Stimulated activated naive CD4-positive, alpha-beta T cell (primary cell): ENCODE measurements at regions not wholly inside any gene's neighbourhood (a gene's known extent, or its start where the extent isn't known, plus 50 kb on each side); places are given as distances from the start of the nearest gene placed in this dataset.
"Not testable (repeated sequence)": the region's sequence is repeated elsewhere in the genome, so short reads cannot be mapped to it uniquely, and the experiment has no call there.

ENCODE experiments used
- DNase-seq, 6 experiments: peaks; one replicate each; lab custom pipeline; 2025; lab: John Stamatoyannopoulos, UW

- no peak for DNase-seq
These were observed 456.1 kb upstream of the PROX1 start for GRCh38 chr1:213531369-213532310.

- DNase-seq: no peak
These were observed 454.6 kb upstream of the PROX1 start for GRCh38 chr1:213533125-213533524.

DNA sequence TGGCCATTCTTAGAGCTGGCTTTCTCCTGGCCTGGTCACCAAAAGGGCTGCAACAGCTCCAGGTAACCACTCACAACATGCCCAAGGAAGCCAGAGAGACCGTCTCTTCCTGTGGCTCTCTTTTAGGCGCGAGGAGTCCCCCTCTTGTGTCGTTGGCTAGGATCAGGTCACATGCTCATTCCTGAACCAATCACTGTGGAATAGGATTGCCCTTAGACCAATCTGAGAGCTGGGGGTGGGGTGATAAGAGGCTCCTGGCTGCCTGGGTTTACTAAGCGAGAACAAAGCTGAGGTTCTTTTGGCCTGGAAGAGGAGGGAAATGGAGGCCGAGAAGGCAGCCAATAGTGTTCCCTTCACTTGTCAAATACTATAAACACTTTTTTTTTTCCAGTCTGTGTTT is 452.1 kb upstream of the PROX1 start:
- DNase-seq: no peak

DNA sequence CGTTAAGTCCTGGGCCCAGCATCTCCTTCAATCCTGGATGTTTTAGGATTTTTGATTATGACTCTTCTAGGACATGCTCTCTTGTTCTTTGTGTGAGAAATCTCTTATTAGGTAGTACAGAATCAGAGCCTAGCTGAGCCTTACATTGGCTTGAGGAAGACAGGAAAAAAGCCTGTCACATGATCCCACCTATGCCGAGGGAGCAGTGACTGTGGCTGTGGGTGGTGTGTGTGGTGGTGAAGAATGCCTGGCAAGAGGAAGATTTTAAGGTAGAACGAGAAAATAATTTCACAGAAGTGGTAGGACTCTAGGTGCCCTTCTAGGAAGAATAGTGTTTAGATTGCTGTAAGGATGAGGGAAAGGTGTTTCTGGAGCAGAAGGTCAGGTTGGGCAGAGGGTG is 449.5 kb upstream of the PROX1 start:
- DNase-seq: no peak

DNA sequence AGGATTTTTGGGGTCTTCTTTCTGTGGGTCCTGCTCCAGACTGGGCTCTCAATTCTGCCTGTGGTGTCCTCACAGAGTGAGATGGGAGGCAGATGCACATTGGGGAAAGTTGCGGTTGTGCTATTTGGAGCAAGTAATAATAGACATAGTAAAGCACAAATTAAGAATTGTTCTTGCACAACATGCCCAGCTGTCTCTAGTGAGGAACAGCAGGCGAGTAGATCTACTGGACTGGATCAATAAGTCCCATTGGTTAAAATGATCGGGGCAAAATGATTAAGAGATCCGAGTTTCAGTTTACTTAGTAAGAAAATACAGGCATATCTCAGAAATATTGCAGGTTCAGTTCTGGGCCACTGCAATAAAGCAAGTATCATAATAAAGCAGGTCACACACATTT is 448.3 kb upstream of the PROX1 start:
- no peak for DNase-seq

DNA sequence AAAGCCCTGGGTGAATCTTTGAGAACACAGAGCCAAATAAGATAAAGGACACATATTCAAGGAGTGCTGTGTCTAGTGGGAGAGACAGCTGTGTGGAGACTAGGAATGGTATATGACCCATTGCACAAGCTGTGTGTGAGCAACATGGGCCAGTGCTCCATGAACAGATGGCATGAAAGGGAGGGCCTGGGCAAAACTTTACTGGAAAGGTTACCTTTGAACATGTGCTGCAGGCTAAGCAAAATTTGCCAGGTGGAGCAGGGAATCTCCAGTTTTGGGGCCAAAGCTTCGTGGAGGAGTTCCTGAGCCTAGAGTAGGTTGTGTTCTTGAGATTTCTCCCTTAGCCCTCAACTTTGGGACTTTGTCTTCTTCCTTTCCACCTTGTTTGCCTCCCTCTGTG is 446.1 kb upstream of the PROX1 start:
- DNase-seq: no peak

DNA sequence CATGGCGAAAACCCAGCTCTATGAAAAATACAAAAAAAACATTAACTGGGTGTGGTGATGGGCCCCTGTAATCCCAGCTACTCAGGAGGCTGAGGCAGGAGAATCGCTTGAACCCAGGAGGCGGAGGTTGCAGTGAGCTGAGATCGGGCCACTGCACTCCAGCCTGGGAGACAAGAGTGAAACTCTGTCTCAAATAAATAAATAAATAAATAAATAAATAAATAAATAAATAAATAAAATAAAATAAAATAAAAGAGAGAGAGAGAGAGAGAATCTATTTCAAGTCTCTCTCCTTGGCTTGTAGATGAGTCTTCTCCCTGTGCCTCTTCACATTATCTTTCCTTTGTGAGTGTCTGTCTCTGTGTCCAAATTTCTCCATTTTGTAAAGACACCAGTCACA is 442.6 kb upstream of the PROX1 start:
- not testable (repeated sequence) for DNase-seq

GRCh38 chr1:213549982-213550381 is 437.8 kb upstream of the PROX1 start:
- no peak for DNase-seq

GRCh38 chr1:213550804-213551203 is 437.0 kb upstream of the PROX1 start:
- no peak for DNase-seq

DNA sequence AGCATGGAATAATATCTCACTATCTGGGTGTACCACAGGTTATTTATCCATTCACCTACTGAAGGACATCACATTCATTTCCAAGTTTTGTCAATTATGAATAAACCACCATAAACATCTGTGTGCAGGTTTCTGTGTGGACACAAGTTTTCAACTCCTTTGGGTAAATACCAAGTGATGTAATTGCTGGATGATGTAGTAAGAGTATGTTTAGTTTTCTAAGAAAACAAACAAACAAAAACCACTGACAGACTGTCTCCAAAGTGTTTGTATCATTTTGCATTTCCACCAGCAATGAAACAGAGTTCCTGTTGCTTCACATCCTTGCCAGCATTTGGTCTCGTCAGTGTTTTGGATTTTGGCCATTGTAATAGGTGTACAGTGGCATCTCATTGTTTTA is 435.7 kb upstream of the PROX1 start:
- no peak for DNase-seq

GRCh38 chr1:213560226-213560625 is 427.5 kb upstream of the PROX1 start:
- no peak for DNase-seq

DNA sequence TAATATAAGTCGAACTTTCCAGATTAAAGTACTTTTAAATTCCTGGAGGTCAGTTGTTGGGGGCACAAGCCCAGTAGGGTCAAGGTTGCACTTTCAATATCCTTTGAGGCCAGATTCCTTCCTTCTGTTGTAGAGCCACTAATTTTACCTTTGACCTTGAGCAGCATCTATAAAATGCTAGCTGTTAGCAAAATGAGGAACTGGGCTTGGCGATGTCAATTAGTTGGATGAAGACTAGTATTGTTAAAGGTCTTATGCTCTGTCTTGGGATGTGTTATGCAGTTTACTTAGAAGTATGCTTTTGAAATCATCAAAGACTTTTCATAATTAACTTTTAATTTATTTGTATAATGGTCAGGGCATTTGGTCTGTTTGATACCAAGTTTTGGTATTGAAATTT is 425.9 kb upstream of the PROX1 start:
- no peak for DNase-seq

- DNase-seq: no peak
These were observed 423.5 kb upstream of the PROX1 start for GRCh38 chr1:213564215-213564659.

GRCh38 chr1:213568929-213569815 is 418.6 kb upstream of the PROX1 start:
- DNase-seq: no peak

GRCh38 chr1:213569816-213570150 is 418.0 kb upstream of the PROX1 start:
- DNase-seq: no peak

GRCh38 chr1:213570487-213570886 is 417.3 kb upstream of the PROX1 start:
- no peak for DNase-seq

DNA sequence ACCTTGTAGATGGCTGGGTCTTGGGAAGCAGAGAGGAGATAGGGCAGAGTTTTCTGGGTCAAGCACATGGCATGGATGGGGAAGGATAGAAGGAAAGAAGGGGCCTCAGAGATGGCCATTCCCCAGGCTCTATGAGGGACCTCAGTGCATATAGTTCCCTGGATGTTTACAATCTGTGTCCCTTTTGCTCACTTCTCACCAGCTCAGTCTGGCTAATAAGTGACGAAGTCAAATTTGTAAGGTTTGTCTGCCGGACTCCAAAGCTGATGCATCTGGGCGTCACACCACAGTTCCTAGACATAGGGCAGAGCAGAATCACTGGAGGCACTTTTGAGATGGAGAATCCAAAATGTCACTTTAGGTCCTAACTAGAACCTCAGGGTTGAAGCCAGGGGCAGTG is 416.4 kb upstream of the PROX1 start:
- no peak for DNase-seq

- no peak for DNase-seq
These were observed 415.9 kb upstream of the PROX1 start for GRCh38 chr1:213571843-213572242.

DNA sequence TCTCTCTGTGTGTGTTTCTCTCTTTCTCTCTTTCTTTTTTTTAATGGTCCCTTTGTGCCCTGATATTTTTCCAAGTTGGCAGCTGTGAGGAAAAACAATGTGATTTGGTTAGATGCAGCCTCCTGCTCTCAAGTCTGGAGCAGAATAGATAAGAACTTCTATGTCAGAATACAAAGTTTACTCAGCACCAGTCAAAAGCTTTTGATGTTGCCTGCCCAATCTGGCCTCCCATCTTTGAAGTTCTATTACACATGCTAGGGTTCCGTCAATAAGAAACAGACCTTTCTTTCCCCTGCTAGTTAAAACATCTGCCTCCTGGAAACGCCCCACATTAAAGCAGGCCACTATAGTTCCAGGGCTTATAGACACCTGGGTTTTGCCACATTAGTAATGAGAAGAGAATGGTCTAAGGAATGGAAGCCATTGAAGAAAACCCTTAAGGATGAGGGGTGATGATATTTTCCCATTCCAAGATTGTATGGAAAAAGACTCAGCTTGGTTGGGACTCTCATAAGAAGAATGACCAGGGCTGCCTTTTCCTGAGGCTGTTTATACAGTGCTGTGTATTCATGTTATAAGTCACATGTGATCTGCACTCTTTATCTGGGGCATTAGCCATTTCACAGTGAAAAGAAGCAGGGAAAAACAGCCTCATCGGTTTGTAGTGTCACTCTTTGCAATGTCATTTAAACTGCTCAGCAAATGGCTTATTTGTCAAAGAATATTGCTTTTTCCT is 414.7 kb upstream of the PROX1 start:
- DNase-seq: no peak

- DNase-seq: no peak
These were observed 414.1 kb upstream of the PROX1 start for GRCh38 chr1:213573648-213574009.

DNA sequence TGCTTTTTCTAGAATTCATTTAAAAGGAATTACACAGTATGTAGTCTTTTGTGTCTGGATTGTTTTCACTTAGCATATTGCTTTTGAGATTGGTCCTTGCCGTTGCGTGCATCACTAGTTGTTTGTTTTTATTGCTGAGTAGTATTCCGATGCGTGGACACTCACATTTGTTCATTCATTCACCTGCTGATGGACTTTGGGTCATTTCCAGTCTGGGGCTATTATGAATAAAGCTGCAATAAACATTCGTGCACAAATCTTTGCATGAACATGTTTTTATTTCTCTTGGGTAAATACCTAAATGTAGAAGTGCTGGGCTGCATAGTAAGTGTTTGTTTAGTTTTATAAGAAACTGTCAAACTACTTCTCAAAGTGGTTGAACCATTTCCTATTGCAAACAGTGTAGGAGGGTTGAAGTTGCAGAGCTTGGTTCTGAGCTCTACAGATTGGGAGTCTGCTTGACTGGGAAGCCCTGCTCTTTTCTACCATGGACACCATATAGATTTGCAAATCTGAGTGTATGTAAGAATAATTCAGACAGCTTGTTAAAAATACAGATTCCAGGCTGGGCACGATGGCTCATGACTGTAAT is 404.7 kb upstream of the PROX1 start:
- DNase-seq: no peak

GRCh38 chr1:213584272-213584671 is 403.5 kb upstream of the PROX1 start:
- no peak for DNase-seq
